Retinal pigment epithelial cell (primary cell): ENCODE measurements at regions not wholly inside any gene's neighbourhood (a gene's known extent, or its start where the extent isn't known, plus 50 kb on each side); places are given as distances from the start of the nearest gene placed in this dataset.

Source experiments
- DNase-seq: peaks from one replicate; pipeline ENCODE4 v3.0.0-alpha.2; 2010; ENCODE audit warnings: low read depth
- H3K4me3 ChIP-seq: 2 replicates; pipeline ENCODE4 v1.5.1; 2011; ENCODE audit warnings: mild to moderate bottlenecking, low read length, control low read depth, moderate library complexity
- TF ChIP-seq, protein P1 (sequence below): conservative IDR thresholded peaks from 2 replicates; pipeline ENCODE4 v1.5.1; 2011; ENCODE audit warnings: low read depth, low read length, control low read depth, inconsistent platforms

DNA sequence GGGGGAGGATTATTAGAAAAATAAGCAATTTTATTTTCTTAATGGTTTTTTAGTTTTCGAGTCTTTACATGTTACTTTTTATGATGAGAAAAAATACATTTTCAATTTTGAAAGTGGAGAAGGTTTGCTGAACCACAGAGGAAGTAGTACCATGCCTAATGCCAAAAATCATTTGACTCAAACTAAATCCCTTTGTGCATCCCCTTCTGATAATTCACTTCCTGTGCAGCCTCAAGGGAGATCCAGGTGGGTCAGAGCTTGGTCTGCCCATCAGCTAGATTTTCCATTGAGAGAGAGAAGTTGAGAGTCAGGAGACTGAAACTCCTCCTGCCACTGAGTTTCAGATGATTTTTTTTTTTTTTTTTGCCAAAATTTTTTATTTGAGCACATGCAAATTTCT lies 571.7 kb downstream of the LIG4 start:
- no peak overlapping the region for H3K4me3 ChIP-seq
- no peak for DNase-seq
- TF ChIP-seq, protein P1, sequence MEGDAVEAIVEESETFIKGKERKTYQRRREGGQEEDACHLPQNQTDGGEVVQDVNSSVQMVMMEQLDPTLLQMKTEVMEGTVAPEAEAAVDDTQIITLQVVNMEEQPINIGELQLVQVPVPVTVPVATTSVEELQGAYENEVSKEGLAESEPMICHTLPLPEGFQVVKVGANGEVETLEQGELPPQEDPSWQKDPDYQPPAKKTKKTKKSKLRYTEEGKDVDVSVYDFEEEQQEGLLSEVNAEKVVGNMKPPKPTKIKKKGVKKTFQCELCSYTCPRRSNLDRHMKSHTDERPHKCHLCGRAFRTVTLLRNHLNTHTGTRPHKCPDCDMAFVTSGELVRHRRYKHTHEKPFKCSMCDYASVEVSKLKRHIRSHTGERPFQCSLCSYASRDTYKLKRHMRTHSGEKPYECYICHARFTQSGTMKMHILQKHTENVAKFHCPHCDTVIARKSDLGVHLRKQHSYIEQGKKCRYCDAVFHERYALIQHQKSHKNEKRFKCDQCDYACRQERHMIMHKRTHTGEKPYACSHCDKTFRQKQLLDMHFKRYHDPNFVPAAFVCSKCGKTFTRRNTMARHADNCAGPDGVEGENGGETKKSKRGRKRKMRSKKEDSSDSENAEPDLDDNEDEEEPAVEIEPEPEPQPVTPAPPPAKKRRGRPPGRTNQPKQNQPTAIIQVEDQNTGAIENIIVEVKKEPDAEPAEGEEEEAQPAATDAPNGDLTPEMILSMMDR = no peak

DNA sequence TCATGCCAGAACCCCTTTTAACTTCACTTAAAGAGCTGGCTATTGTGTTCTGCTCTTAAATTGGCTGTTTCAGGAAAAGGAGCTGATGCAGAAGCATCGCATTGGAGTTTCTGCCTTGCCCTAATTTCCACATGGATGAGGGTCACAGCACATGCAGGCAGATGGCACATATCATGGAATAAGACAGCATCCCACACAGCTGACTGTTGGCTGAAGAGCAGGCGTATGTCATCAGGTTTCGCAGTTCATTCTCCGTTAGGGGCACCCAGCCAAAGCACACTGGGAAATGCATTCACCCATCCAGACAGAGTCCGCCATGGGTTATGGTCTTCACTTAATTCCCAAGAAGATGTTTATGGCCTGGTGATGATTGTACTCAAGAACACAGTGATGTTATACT lies 572.5 kb downstream of the LIG4 start:
- TF ChIP-seq, protein P1 = no peak
- no peak overlapping the region for H3K4me3 ChIP-seq
- DNase-seq = no peak

DNA sequence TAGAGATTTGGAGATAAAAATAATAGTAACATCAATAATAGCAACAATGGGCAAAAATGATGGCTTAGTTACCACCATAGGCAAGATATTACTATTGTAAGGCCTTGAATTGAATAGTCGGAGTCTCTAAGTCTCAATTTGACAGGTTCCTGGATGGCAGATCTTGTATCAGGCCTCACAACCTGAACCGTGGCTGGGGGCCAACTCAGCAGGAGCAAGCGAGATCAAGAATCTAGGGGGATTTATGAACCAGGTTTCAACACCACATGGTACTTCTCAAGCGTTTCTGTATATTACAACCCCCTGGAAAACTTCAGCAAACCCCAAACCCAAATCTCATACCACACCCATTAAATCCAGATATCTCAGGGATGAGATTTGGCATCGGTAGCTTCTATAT lies 573.8 kb downstream of the LIG4 start:
- TF ChIP-seq, protein P1 = no peak
- no peak overlapping the region for H3K4me3 ChIP-seq
- DNase-seq = no peak

DNA sequence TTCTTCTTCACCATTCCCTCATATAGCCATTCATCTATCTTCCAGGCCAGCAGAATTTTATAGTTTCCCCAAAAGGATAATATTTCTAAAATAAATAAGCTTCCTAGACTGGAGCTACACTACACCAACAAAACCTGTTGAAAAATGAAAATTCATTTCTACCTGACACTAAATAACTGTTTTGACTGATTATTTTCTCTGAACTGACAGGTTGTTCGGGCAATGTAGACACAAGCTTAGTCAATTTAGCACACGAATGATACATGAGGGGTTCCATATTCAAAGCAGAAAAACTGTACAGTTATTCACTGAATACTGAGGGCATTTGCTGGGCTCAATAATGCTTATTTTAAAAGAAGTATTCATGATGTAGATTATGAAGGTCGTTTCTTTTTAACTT lies 589.7 kb downstream of the LIG4 start:
- TF ChIP-seq, protein P1 = no peak
- no peak for DNase-seq
- H3K4me3 ChIP-seq = no peak overlapping the region

DNA sequence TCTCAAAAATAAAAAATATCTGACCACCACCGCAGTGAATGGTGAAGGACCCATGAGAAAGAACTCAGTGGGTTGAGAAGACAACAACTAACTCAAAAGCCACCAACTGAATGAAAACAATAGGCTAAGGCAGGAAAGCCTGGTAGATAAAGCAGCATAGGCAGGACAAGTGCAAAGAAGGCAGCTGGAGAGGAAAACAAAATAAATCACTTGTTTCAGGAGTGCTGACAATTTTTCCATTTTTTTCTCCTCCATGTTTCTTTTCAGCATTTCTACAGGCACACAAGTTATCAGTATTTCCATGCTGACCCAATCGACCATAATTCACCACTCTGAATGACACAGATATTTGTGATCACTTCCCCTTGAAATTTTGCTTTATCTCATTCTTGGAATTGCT lies 597.8 kb downstream of the LIG4 start:
- DNase-seq = no peak
- TF ChIP-seq, protein P1 = no peak

DNA sequence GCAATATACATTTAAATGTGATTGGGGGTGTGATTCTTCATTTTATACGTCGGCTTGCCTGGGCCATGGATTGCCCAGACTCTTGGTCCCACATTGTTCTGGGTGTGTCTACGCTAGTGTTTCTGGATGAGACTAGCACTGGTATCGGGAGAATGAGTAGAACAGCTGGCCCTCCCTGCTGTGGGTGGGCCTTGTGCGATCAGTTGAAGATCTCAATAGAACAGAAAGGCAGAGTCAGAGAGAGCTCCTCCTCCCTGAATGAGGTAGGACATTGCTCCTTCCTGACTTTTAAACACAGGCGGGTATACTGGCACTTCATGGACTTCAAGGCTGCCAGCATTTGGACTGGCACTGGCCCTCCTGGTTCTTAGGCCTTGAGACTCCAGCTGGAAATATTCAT lies 603.0 kb downstream of the LIG4 start:
- no peak overlapping the region for H3K4me3 ChIP-seq
- DNase-seq = no peak
- TF ChIP-seq, protein P1 = no peak

More for the DNA sequence above, 597.8 kb downstream of the LIG4 start:
- no peak overlapping the region for H3K4me3 ChIP-seq

DNA sequence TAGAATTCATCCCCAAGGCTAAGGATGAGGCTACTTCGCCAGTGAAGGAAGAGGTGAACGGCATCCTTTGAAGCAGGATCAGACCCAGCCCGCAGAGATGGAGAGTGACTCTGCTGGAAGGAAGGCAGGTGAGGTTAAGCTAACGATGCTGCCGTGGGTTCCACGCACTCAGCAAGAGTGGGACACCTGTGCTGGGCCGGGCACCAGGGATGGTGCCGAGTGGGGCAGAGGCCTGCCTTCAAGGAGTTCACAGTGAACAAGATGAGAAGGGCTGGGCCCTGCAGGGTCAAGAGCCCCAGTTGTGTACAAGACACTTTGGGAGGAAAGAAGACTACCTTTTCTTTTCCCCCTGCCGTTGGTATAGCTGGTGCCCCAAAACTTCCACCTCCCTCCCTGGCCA lies 606.6 kb downstream of the LIG4 start:
- no peak overlapping the region for H3K4me3 ChIP-seq
- no peak for DNase-seq
- TF ChIP-seq, protein P1 = no peak
